ENCODE measurements at regions not wholly inside any gene's neighbourhood (a gene's known extent, or its start where the extent isn't known, plus 50 kb on each side); places are given as distances from the start of the nearest gene placed in this dataset.

DNA sequence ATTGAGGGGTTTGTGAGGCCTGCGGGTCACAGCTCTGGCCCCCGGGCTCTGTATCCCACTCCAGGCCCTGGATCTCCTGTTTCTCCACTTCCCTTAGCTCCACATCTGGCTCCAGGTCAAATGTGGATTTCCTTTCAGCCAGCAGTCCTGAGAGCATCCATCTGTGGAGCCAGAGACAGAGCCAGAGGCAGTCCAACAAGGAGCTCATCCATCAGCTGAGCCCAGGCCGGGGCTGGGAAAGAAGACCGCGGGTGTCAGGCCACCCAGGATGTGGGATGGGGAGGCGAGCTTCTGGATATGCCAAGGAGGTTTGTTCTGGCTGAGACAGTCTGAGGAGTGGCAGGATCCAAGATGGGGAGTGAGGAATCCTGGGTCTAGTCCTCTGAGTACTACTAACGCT, 91.7 kb downstream of the EFNB1 start:
- TF ChIP-seq, protein P1, sequence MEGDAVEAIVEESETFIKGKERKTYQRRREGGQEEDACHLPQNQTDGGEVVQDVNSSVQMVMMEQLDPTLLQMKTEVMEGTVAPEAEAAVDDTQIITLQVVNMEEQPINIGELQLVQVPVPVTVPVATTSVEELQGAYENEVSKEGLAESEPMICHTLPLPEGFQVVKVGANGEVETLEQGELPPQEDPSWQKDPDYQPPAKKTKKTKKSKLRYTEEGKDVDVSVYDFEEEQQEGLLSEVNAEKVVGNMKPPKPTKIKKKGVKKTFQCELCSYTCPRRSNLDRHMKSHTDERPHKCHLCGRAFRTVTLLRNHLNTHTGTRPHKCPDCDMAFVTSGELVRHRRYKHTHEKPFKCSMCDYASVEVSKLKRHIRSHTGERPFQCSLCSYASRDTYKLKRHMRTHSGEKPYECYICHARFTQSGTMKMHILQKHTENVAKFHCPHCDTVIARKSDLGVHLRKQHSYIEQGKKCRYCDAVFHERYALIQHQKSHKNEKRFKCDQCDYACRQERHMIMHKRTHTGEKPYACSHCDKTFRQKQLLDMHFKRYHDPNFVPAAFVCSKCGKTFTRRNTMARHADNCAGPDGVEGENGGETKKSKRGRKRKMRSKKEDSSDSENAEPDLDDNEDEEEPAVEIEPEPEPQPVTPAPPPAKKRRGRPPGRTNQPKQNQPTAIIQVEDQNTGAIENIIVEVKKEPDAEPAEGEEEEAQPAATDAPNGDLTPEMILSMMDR (conservative IDR thresholded peaks at IDR 0.05): no peak
- no peaks in the 10 kb centered on the region for H3K27me3 Mint-ChIP-seq (ENCODE audit: low read depth)
- H3K4me1 Mint-ChIP-seq: peaks cover 13% of the 10 kb centered on the region
- no peak overlapping the region for H3K4me3 Mint-ChIP-seq
- no peaks in the 10 kb centered on the region for H3K36me3 Mint-ChIP-seq (ENCODE audit: low read depth)
- no peak for DNase-seq (ENCODE audit: low read depth, low spot score)
- no peaks in the 10 kb centered on the region for H3K9me3 Mint-ChIP-seq
- H3K27ac Mint-ChIP-seq (ENCODE audit: unreplicated experiment): no peak overlapping the region

DNA sequence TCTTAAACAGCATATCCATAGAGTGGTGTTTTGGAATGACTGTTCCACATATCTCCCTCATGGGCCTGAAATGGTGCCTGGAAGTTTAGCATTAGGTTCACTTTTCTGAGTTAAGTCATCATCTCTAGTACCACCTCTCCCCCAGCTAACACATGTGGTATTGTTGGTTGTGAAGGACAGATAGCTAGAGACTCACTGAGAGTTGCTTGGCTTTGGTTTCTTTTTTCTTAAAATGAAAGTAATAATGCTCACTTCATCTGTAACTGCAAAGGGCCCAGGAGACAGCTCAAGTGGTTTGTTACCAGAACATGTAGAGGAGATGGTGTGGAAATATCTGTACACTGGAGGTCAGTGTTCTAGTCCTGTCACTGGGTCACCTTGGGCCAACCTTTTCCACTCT, 90.9 kb downstream of the EFNB1 start:
- H3K4me1 Mint-ChIP-seq: peaks cover 13% of the 10 kb centered on the region
- TF ChIP-seq, protein P1 (conservative IDR thresholded peaks at IDR 0.05): no peak
- no peaks in the 10 kb centered on the region for H3K27me3 Mint-ChIP-seq (ENCODE audit: low read depth)
- H3K36me3 Mint-ChIP-seq (ENCODE audit: low read depth): no peaks in the 10 kb centered on the region
- no peaks in the 10 kb centered on the region for H3K9me3 Mint-ChIP-seq
- no peak for DNase-seq (ENCODE audit: low read depth, low spot score)
- no peak overlapping the region for H3K4me3 Mint-ChIP-seq
- H3K27ac Mint-ChIP-seq (ENCODE audit: unreplicated experiment): no peak overlapping the region

DNA sequence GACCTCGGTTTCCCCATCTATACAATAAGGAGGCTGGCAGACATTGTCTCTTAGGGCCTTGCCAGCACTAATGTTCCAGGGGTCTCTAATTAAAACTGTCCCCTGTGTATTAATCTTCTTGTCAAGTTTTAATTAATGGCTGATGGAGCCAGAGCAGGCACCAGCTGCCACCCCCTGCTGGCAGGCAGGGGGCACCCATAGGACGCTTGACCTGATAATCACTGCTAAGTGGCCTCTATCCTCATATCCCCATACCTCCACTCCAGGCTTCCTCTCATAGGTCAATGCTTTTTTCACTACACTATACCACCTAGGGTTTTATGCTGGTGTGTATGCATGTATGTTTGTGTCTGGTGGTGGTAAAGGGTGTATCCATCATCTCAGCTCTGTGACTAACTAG, 89.4 kb downstream of the EFNB1 start:
- TF ChIP-seq, protein P1 (conservative IDR thresholded peaks at IDR 0.05): no peak
- no peak for DNase-seq (ENCODE audit: low read depth, low spot score)
- Mint-ChIP-seq H3K36me3 (ENCODE audit: low read depth) (no peaks in the 10 kb centered on the region), H3K27ac (ENCODE audit: unreplicated experiment) (no peak overlapping the region), H3K4me1 (peaks cover 20% of the 10 kb centered on the region), H3K4me3 (no peak overlapping the region), H3K27me3 (ENCODE audit: low read depth) (no peaks in the 10 kb centered on the region), H3K9me3 (no peaks in the 10 kb centered on the region)

DNA sequence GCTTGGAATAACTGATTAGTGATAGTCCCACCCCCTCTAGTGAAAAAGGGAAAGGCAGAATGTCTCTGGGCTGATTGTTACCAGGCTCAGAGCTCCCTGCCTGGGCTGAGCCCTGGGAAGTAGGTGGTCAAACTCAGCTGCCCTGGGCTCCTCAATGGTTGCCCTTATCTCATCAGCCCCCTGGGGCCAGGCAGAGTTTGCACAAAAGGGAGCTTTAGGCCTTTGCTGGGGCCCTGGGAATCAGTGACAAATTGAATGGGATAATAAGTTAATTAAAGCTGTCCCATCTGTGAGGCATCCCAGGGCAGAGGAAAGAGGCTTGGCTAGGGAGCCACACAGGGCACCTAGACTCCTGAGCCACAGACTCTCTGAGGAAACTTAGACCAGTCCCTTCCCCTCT, 89.0 kb downstream of the EFNB1 start:
- Mint-ChIP-seq H3K36me3 (ENCODE audit: low read depth) (no peaks in the 10 kb centered on the region), H3K4me3 (no peak overlapping the region), H3K4me1 (peaks cover 24% of the 10 kb centered on the region), H3K27me3 (ENCODE audit: low read depth) (no peaks in the 10 kb centered on the region), H3K27ac (ENCODE audit: unreplicated experiment) (no peak overlapping the region), H3K9me3 (no peaks in the 10 kb centered on the region)
- TF ChIP-seq, protein P1 (conservative IDR thresholded peaks at IDR 0.05): no peak
- DNase-seq (ENCODE audit: low read depth, low spot score): no peak

DNA sequence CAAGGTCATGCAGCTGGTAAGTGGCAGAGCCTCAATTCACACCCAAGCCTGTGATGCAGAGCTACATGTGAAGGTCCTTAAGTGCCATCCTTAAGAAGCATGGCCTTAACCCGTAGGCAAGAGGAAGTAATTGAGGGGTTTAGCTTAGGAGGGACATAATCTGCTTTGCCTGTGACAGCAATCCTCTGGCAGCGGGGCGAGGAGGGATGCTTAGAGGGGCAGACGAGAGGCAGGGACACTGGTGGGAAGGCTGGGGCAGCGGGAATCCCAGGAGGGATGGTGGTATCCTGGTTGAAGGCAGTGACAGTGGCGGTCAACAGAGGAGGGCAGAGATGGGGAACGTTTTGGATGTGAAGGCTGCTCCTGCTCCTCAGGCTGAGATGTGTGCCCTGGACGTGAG, 88.1 kb downstream of the EFNB1 start:
- TF ChIP-seq, protein P1 (conservative IDR thresholded peaks at IDR 0.05): no peak
- Mint-ChIP-seq H3K9me3 (no peaks in the 10 kb centered on the region), H3K27ac (ENCODE audit: unreplicated experiment) (peak overlapping the region; percentile 19), H3K4me1 (peaks cover 31% of the 10 kb centered on the region), H3K27me3 (ENCODE audit: low read depth) (no peaks in the 10 kb centered on the region), H3K4me3 (no peak overlapping the region), H3K36me3 (ENCODE audit: low read depth) (no peaks in the 10 kb centered on the region)
- no peak for DNase-seq (ENCODE audit: low read depth, low spot score)

DNA sequence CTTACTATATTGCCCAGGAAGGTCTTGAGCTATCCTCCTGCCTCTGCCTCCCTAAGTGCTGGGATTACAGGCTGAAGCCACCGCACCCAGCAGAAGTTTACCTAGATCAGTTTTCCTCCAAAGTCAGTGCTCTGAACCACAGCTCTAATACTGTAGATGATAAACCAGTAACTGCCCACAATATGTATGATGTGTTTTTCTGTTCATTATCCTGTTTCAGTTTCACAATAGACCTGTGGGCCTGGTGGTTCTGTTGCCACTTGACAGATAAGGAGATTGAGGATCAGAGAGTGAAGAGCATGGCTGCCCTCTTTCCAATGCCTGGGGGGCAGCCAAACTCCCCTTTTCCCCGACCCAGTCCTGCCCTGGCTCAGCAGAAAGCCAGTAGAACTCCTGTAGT, 87.0 kb downstream of the EFNB1 start:
- TF ChIP-seq, protein P1 (conservative IDR thresholded peaks at IDR 0.05): no peak
- Mint-ChIP-seq H3K4me3 (no peak overlapping the region), H3K27me3 (ENCODE audit: low read depth) (no peaks in the 10 kb centered on the region), H3K4me1 (peaks cover 31% of the 10 kb centered on the region), H3K9me3 (no peaks in the 10 kb centered on the region), H3K27ac (ENCODE audit: unreplicated experiment) (no peak overlapping the region), H3K36me3 (ENCODE audit: low read depth) (no peaks in the 10 kb centered on the region)
- DNase-seq (ENCODE audit: low read depth, low spot score): no peak
